Erythroblast (primary cell): ENCODE measurements at regions not wholly inside any gene's neighbourhood (a gene's known extent, or its start where the extent isn't known, plus 50 kb on each side); places are given as distances from the start of the nearest gene placed in this dataset.

Source experiments
- GATA1 ChIP-seq: IDR thresholded peaks from 2 replicates; pipeline ENCODE4 v1.6.1; 2011; ENCODE audit warnings: low read depth, mild to moderate bottlenecking, control low read depth, low read length, moderate library complexity
- POLR2A ChIP-seq: IDR thresholded peaks from 2 replicates; pipeline ENCODE4 v1.6.1; 2011; ENCODE audit warnings: mild to moderate bottlenecking, low read length

DNA sequence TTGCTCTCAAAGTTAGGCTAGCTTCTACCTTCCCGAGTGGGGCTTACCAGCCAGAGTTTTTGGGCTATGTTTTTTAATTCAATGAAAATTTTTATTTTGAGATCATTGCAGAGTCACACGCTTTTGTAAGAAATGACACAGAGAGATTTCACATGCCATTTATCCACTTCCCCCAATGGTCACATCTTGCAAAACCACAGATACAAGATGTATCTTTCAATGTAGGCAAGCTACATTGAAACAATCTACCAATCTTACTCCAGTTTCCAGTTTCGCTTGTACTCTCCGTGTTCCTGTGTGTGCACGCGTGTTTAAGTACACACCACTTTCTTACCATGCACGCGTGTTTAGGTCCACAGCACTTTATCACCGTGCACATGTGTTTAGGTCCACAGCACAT lies 89.4 kb upstream of the LEP start:
- TF ChIP-seq POLR2A (no peak), GATA1 (no peak)
